Stimulated activated CD4-positive, alpha-beta T cell treated with anti-CD3 and anti-CD28 coated beads, Interleukin-15, amount 100 ng/mL, for 24 hours (primary cell): ENCODE measurements at regions not wholly inside any gene's neighbourhood (a gene's known extent, or its start where the extent isn't known, plus 50 kb on each side); places are given as distances from the start of the nearest gene placed in this dataset.

Source experiments
- DNase-seq: peaks from one replicate; pipeline ENCODE4 v3.0.0-alpha.2; 2020

GRCh38 chr2:240300261-240300821 is 135.1 kb upstream of the GPC1 start:
- no peak for DNase-seq

- no peak for DNase-seq
These were observed 134.6 kb upstream of the GPC1 start for GRCh38 chr2:240300840-240301239.

GRCh38 chr2:240301256-240301795 is 134.1 kb upstream of the GPC1 start:
- no peak for DNase-seq

- DNase-seq, result no peak
These were observed 133.4 kb upstream of the GPC1 start for GRCh38 chr2:240302041-240302440.

- no peak for DNase-seq
These were observed 132.4 kb upstream of the GPC1 start for GRCh38 chr2:240302933-240303595.

GRCh38 chr2:240303896-240304745 is 131.3 kb upstream of the GPC1 start:
- no peak for DNase-seq

GRCh38 chr2:240304746-240305161 is 130.7 kb upstream of the GPC1 start:
- no peak for DNase-seq

GRCh38 chr2:240305369-240305962 is 130.0 kb upstream of the GPC1 start:
- DNase-seq, result no peak

- DNase-seq, result no peak
These were observed 129.3 kb upstream of the GPC1 start for GRCh38 chr2:240306185-240306584.

- no peak for DNase-seq
These were observed 127.3 kb upstream of the GPC1 start for GRCh38 chr2:240308111-240308651.

- DNase-seq, result no peak
These were observed 126.2 kb upstream of the GPC1 start for GRCh38 chr2:240309214-240309613.

GRCh38 chr2:240310201-240310600 is 125.3 kb upstream of the GPC1 start:
- DNase-seq, result no peak

- no peak for DNase-seq
These were observed 124.8 kb upstream of the GPC1 start for GRCh38 chr2:240310645-240311044.

- no peak for DNase-seq
These were observed 123.6 kb upstream of the GPC1 start for GRCh38 chr2:240311821-240312220.

- DNase-seq, result no peak
These were observed 116.1 kb upstream of the GPC1 start for GRCh38 chr2:240319221-240319854.

GRCh38 chr2:240319855-240320203 is 115.6 kb upstream of the GPC1 start:
- DNase-seq, result no peak

GRCh38 chr2:240320204-240320993 is 115.1 kb upstream of the GPC1 start:
- no peak for DNase-seq

- no peak for DNase-seq
These were observed 113.1 kb upstream of the GPC1 start for GRCh38 chr2:240322231-240322955.

- DNase-seq, result no peak
These were observed 112.5 kb upstream of the GPC1 start for GRCh38 chr2:240322991-240323390.

- DNase-seq, result no peak
These were observed 111.7 kb upstream of the GPC1 start for GRCh38 chr2:240323601-240324291.
